AG04449 (cell line): ENCODE measurements at regions not wholly inside any gene's neighbourhood (a gene's known extent, or its start where the extent isn't known, plus 50 kb on each side); places are given as distances from the start of the nearest gene placed in this dataset.

Experiments used
- CTCF ChIA-PET: fragments of 350-600 bp; formaldehyde crosslinking; extraction: SDS; loops from one replicate; lab custom pipeline; 2021; ENCODE audit warnings: antibody characterized with exemption; lab: Yijun Ruan, JAX
- POLR2A ChIA-PET: fragments of 400-600, 350-600 bp; formaldehyde crosslinking; extraction: SDS; loops from one replicate; lab custom pipeline; 2020; ENCODE audit warnings: antibody characterized with exemption, inconsistent platforms; lab: Yijun Ruan, JAX
- DNase-seq: peaks from one replicate; pipeline ENCODE4 v3.0.0-alpha.2; 2010; ENCODE audit warnings: low read depth, low spot score
- H3K4me3 ChIP-seq: 2 replicates; pipeline ENCODE4 v1.5.1; 2011; ENCODE audit warnings: low read depth, mild to moderate bottlenecking, control low read depth, low read length
- TF ChIP-seq, protein P1 (sequence below): IDR thresholded peaks from one replicate; pipeline ENCODE4 v1.5.1; 2011; ENCODE audit warnings: mild to moderate bottlenecking, moderate library complexity, low read length, control low read depth, inconsistent platforms; ENCODE audit not compliant: insufficient read depth; ENCODE audit errors: missing control alignments

GRCh38 chr18:10403708-10404107 is 50.7 kb upstream of the APCDD1 start:
- POLR2A ChIA-PET: no interaction called here
- H3K4me3 ChIP-seq: no peak overlapping the region
- TF ChIP-seq, protein P1, sequence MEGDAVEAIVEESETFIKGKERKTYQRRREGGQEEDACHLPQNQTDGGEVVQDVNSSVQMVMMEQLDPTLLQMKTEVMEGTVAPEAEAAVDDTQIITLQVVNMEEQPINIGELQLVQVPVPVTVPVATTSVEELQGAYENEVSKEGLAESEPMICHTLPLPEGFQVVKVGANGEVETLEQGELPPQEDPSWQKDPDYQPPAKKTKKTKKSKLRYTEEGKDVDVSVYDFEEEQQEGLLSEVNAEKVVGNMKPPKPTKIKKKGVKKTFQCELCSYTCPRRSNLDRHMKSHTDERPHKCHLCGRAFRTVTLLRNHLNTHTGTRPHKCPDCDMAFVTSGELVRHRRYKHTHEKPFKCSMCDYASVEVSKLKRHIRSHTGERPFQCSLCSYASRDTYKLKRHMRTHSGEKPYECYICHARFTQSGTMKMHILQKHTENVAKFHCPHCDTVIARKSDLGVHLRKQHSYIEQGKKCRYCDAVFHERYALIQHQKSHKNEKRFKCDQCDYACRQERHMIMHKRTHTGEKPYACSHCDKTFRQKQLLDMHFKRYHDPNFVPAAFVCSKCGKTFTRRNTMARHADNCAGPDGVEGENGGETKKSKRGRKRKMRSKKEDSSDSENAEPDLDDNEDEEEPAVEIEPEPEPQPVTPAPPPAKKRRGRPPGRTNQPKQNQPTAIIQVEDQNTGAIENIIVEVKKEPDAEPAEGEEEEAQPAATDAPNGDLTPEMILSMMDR: no peak
- CTCF ChIA-PET: no interaction called here
- no peak for DNase-seq

GRCh38 chr18:10404168-10404567 is 50.3 kb upstream of the APCDD1 start:
- no peak overlapping the region for H3K4me3 ChIP-seq
- CTCF ChIA-PET: no interaction called here
- POLR2A ChIA-PET: no interaction called here
- TF ChIP-seq, protein P1: no peak
- no peak for DNase-seq
